MCF 10A (cell line): ENCODE measurements at regions not wholly inside any gene's neighbourhood (a gene's known extent, or its start where the extent isn't known, plus 50 kb on each side); places are given as distances from the start of the nearest gene placed in this dataset.

Experiments used
- BruUV-seq: library from RNA; stranded (reverse); fragments of 400-500 nt; replicated peaks from 2 replicates; lab custom pipeline; 2021; lab: Mats Ljungman, UMichigan
- CTCF ChIA-PET: fragments of 300-600 bp; sonication (Branson Sonifier 250); formaldehyde crosslinking; extraction: SDS; loops from one replicate; lab custom pipeline; 2021; ENCODE audit warnings: antibody characterized with exemption, inconsistent platforms; lab: Yijun Ruan, JAX
- POLR2A ChIA-PET: fragments of 300-600, 350-650 bp; sonication (Branson Sonifier 250); formaldehyde crosslinking; extraction: SDS; loops from one replicate; lab custom pipeline; 2020; ENCODE audit warnings: antibody characterized with exemption, inconsistent platforms; lab: Yijun Ruan, JAX
- DNase-seq: peaks from one replicate; pipeline ENCODE4 v3.0.0-alpha.2; 2018; ENCODE audit not compliant: unreplicated experiment
- H3K27ac Mint-ChIP-seq: one replicate; pipeline ENCODE4 v1.8.0; 2022; ENCODE audit warnings: mild to moderate bottlenecking, low read depth, mixed read lengths; ENCODE audit not compliant: unreplicated experiment
- H3K27me3 Mint-ChIP-seq: one replicate; pipeline ENCODE4 v1.8.0; 2022; ENCODE audit warnings: mixed read lengths; ENCODE audit not compliant: insufficient read depth, unreplicated experiment
- H3K36me3 Mint-ChIP-seq: one replicate; pipeline ENCODE4 v1.8.0; 2022; ENCODE audit warnings: mild to moderate bottlenecking, moderate library complexity, mixed read lengths; ENCODE audit not compliant: insufficient read depth, unreplicated experiment
- H3K4me1 Mint-ChIP-seq: one replicate; pipeline ENCODE4 v1.8.0; 2022; ENCODE audit warnings: mixed read lengths; ENCODE audit not compliant: insufficient read depth, unreplicated experiment
- H3K4me3 Mint-ChIP-seq: one replicate; pipeline ENCODE4 v1.8.0; 2022; ENCODE audit warnings: mild to moderate bottlenecking, moderate library complexity, mixed read lengths; ENCODE audit not compliant: unreplicated experiment
- H3K9me3 Mint-ChIP-seq: one replicate; pipeline ENCODE4 v1.8.0; 2022; ENCODE audit warnings: mixed read lengths; ENCODE audit not compliant: unreplicated experiment
- intact Hi-C: fragments of 100-400 bp; cut with micrococcal nuclease; formaldehyde crosslinking; loops from 2 replicates; pipeline ENCODE4 v1.14.1; 2022
- TF ChIP-seq, protein P1 (sequence below): fragments of 200-600 bp; IDR thresholded peaks from one replicate; pipeline ENCODE4 v1.8.0; 2022; ENCODE audit warnings: antibody characterized with exemption, mild to moderate bottlenecking; ENCODE audit not compliant: unreplicated experiment

DNA sequence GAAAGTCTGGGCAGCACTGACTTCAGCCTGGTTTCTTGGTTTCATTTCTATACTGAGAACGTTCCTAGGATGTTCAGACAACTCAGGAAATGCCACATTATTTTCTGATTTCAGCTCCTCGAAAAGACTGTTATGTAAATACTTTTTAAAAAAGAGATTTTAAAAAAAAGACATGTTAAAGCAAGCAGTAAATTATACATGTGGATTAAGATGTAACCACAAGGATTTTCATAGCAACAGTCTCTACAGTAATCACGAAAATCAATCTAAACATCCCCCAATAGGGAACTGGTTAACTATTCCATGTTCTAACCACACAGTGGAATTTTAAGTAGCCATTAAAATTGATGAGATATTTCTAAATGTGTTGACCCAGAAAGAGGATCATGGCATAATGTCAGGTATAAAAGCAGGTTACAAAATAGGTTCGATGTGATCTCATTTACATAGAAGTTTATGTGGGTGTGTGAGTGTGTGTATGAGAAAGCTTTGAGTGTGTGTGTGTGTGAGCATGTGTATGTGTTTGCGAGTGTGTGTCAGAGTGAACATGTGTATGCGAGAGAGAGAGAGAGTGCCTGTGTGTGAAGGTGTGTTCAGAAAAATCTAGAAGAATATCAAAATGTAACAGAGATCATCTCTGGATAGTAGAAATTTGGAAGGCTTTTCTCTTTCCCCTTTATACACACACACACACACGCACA is 63.0 kb upstream of the ERCC4 start:
- intact Hi-C loops = no loop called here
- TF ChIP-seq, protein P1, sequence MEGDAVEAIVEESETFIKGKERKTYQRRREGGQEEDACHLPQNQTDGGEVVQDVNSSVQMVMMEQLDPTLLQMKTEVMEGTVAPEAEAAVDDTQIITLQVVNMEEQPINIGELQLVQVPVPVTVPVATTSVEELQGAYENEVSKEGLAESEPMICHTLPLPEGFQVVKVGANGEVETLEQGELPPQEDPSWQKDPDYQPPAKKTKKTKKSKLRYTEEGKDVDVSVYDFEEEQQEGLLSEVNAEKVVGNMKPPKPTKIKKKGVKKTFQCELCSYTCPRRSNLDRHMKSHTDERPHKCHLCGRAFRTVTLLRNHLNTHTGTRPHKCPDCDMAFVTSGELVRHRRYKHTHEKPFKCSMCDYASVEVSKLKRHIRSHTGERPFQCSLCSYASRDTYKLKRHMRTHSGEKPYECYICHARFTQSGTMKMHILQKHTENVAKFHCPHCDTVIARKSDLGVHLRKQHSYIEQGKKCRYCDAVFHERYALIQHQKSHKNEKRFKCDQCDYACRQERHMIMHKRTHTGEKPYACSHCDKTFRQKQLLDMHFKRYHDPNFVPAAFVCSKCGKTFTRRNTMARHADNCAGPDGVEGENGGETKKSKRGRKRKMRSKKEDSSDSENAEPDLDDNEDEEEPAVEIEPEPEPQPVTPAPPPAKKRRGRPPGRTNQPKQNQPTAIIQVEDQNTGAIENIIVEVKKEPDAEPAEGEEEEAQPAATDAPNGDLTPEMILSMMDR = no peak
- Mint-ChIP-seq H3K36me3 (no peaks in the 10 kb centered on the region), H3K27ac (no peak overlapping the region), H3K4me1 (no peaks in the 10 kb centered on the region), H3K9me3 (no peaks in the 10 kb centered on the region), H3K27me3 (peaks cover 37% of the 10 kb centered on the region), H3K4me3 (no peak overlapping the region)
- no TSS peak for BruUV-seq
- POLR2A ChIA-PET = interaction anchor here (0.6 kb wide), 1 partner anchor 453 kb away, joined by 3 read pairs; no protein-coding TSS in a partner anchor
- no peak for DNase-seq
- CTCF ChIA-PET = no interaction called here

DNA sequence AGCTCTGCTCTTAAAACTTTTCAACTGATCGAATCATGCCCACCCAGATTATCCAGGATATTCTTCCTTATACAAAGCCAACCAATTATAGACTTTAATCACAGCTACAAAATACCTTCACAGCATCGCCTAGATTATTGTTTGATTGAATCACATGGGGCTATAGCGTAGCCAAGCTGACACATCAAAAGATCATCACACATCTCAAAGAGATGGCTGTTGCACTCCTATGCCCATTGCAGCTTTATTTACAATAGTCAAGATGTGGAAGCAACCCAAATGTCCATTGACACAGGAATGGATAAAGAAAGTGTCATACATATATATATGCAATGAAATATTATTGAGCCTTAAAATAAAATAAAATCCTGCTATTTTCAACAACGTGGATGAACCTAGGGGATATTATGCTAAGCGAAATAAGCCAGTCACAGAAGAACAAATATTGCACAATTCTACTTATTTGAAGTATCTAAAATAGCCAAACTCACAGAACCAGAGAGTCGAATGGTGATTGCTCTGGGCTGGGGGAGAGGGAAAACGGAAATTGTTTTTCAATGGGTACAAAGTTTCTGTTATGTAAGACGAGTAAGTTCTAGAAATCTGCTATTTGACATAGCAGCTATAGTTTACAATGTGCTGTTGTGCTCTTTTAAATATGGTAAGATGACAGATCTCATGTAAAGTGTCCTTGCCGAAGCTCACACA is 60.9 kb upstream of the ERCC4 start:
- TF ChIP-seq, protein P1 = no peak
- no TSS peak for BruUV-seq
- ChIA-PET CTCF (no interaction called here), POLR2A (no interaction called here)
- H3K27me3 Mint-ChIP-seq = peaks cover 50% of the 10 kb centered on the region
- no peak overlapping the region for H3K4me3 Mint-ChIP-seq
- no peak overlapping the region for H3K27ac Mint-ChIP-seq
- no peaks in the 10 kb centered on the region for H3K36me3 Mint-ChIP-seq
- intact Hi-C loops = no loop called here
- H3K4me1 Mint-ChIP-seq = no peaks in the 10 kb centered on the region
- no peak for DNase-seq
- H3K9me3 Mint-ChIP-seq = no peaks in the 10 kb centered on the region

DNA sequence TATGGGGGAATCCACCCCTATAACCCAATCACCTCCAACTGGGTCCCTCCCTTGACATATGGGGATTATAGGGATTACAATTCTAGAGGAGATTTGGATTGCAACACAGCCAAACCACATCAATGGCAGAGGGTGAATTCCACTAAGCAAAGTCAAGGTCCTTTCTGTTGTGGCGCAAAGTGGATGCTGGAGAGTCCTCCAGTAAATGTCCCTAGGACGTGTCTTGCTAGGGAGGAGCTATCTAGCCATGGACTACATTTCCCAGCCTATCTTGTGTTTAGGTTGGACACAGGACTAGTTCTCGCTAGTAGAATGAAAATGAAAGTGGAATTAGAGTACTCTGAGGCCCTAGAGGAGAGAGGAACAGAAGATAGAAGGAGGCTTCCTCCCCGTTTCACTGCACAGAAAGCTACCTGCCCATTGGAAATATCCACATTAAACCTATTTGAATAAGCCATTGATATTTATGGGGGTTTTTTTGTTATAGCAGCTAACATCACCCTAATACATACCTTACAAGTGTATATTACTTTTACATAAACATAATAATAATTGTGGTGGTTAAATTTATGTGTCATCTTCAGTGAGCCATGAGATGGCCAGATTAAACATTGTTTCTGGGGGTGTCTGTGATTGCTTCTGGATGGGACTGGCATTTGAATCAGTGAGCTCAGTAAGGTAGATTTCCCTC is 56.7 kb upstream of the ERCC4 start:
- Mint-ChIP-seq H3K27ac (no peak overlapping the region), H3K4me3 (no peak overlapping the region), H3K9me3 (no peaks in the 10 kb centered on the region), H3K36me3 (no peaks in the 10 kb centered on the region), H3K4me1 (no peaks in the 10 kb centered on the region), H3K27me3 (peaks cover 40% of the 10 kb centered on the region)
- TF ChIP-seq, protein P1 = no peak
- ChIA-PET CTCF (interaction anchor here (0.6 to 3.2 kb wide), 5 partner anchors 10 to 409 kb away, joined by 3 to 26 read pairs (median 3); partner anchors contain the start of gene ERCC4), POLR2A (no interaction called here)
- BruUV-seq = no TSS peak
- intact Hi-C loops = loop anchor here (10.0 kb wide), 1 partner anchor 52 kb away; no protein-coding TSS in a partner anchor
- no peak for DNase-seq

DNA sequence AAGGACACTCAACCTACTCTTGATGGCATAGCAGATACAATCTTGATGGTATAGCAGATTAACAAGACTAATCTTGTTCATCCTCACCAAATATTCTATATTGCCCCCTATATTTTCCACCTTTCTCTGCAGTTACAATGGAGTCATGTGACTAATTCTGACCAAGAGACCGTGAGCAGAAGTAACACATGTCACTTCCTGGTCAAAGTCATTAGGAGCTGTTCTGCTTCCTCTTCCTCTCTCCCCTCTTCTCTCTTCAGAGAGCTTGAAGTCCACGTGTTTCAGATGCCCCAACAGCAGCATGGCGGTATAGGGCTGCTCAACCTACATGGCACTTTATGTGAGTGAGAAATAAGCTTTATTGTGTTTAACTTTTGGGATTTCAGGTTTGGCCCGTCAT is 55.3 kb upstream of the ERCC4 start:
- no peaks in the 10 kb centered on the region for H3K36me3 Mint-ChIP-seq
- intact Hi-C loops = loop anchor here (10.0 kb wide), 1 partner anchor 50 kb away; no protein-coding TSS in a partner anchor
- no peaks in the 10 kb centered on the region for H3K4me1 Mint-ChIP-seq
- TF ChIP-seq, protein P1 = no peak
- ChIA-PET POLR2A (no interaction called here), CTCF (interaction anchor here (0.6 to 3.2 kb wide), 8 partner anchors 9 to 1578 kb away, joined by 3 to 26 read pairs (median 3); partner anchors contain the start of gene ERCC4)
- DNase-seq = no peak
- no peaks in the 10 kb centered on the region for H3K9me3 Mint-ChIP-seq
- H3K27me3 Mint-ChIP-seq = peaks cover 46% of the 10 kb centered on the region
- BruUV-seq = no TSS peak
- no peak overlapping the region for H3K27ac Mint-ChIP-seq
- H3K4me3 Mint-ChIP-seq = no peak overlapping the region
